ENCODE measurements at regions not wholly inside any gene's neighbourhood (a gene's known extent, or its start where the extent isn't known, plus 50 kb on each side); places are given as distances from the start of the nearest gene placed in this dataset.

DNA sequence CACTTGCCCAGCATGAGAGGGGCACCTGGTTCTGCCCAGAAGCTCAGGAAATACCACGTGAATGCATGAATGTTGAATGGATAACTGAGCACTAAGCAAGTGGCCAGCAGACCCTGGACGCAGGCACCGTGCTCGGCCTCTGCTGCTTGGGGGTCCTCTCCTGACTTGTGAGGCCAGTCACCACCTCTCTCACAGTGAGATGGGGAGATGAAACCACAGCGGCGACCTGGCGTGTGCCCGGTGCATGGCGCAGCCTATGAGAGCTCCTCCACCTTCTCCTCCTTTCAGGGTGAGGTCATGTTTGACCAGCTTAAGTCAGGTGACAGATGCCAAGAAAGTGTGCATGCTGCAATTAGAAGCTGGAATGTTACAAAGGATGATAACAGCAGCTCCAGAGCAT lies 75.5 kb downstream of the HMX1 start:
- DNase-seq (ENCODE audit: low read depth in 6 of 9, low spot score in 9 of 9), result no peak
- H3K27me3 ChIP-seq (ENCODE audit: control insufficient read depth in 2 of 2, insufficient read depth in 1 of 2, low read length in 1 of 2), result peaks cover 0 to 2% of the 10 kb centered on the region in 2 donors
- H3K4me1 ChIP-seq (ENCODE audit: control insufficient read depth in 2 of 2, insufficient read depth in 2 of 2, low read length in 2 of 2), result no peaks in the 10 kb centered on the region
- no peaks in the 10 kb centered on the region for H3K9me3 ChIP-seq (ENCODE audit: control insufficient read depth in 2 of 2, insufficient read depth in 1 of 2, low read length in 1 of 2)
- H3K36me3 ChIP-seq (ENCODE audit: control insufficient read depth in 2 of 2, insufficient read depth in 2 of 2, low read length in 1 of 2), result no peaks in the 10 kb centered on the region
- no peak overlapping the region for H3K27ac ChIP-seq (ENCODE audit: low read depth in 1 of 2, low read length in 1 of 2)
- WGBS, result 96% methylated on average over 9 of the region's 9 CpGs
- no peak overlapping the region for H3K4me3 ChIP-seq (ENCODE audit: low read length in 2 of 2)

DNA sequence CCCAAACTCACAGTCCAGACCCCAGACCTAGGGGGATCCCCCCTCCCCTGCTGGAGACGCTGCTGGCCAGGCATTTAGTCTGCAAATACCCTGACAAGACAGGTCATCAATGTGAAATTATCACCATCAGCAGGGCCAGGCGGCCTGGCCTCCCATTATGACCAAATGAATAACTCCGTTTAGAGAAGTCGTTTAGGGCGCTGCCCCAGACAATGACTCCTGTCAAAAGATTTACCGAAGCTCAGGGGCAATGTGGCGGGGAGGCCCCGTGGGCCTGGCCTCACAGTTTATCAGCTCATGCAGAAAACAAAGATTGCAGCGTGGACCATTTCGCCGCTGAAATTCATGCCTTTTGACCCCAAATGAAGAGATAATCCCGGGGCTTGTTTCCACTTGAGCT lies 76.5 kb downstream of the HMX1 start:
- Histone ChIP-seq H3K9me3 (ENCODE audit: control insufficient read depth in 2 of 2, insufficient read depth in 1 of 2, low read length in 1 of 2) (no peaks in the 10 kb centered on the region), H3K27ac (ENCODE audit: low read depth in 1 of 2, low read length in 1 of 2) (no peak overlapping the region), H3K36me3 (ENCODE audit: control insufficient read depth in 2 of 2, insufficient read depth in 2 of 2, low read length in 1 of 2) (no peaks in the 10 kb centered on the region), H3K4me1 (ENCODE audit: control insufficient read depth in 2 of 2, insufficient read depth in 2 of 2, low read length in 2 of 2) (no peaks in the 10 kb centered on the region), H3K27me3 (ENCODE audit: control insufficient read depth in 2 of 2, insufficient read depth in 1 of 2, low read length in 1 of 2) (peaks cover 0 to 2% of the 10 kb centered on the region in 2 donors), H3K4me3 (ENCODE audit: low read length in 2 of 2) (no peak overlapping the region)
- WGBS, result 89% methylated on average over 12 of the region's 12 CpGs
- no peak for DNase-seq (ENCODE audit: low read depth in 6 of 9, low spot score in 9 of 9)

DNA sequence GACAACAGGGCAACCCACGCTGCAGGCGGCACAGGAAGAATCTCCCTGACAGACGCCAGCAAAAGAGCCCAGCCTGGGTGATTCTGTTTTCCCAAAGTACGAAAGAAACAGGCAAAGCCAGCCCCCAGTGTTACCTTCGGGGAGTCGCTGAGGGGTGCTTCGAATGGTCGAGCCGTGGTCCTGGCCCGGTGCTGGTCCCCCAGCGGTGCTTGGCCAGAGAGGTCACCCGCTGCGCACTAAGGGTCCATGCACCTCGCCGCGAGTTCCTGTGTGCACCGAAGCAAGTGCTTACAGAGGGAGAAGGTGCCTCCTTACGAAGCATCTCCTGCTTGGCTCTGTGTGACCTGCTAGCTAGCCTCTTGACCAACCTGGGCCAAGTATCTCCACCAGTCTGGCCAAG lies 77.1 kb downstream of the HMX1 start:
- H3K36me3 ChIP-seq (ENCODE audit: control insufficient read depth in 2 of 2, insufficient read depth in 2 of 2, low read length in 1 of 2), result no peaks in the 10 kb centered on the region
- peaks cover 0 to 1% of the 10 kb centered on the region in 2 donors for H3K9me3 ChIP-seq (ENCODE audit: control insufficient read depth in 2 of 2, insufficient read depth in 1 of 2, low read length in 1 of 2)
- 94% methylated on average over 18 of the region's 18 CpGs for WGBS
- H3K4me1 ChIP-seq (ENCODE audit: control insufficient read depth in 2 of 2, insufficient read depth in 2 of 2, low read length in 2 of 2), result no peaks in the 10 kb centered on the region
- H3K4me3 ChIP-seq (ENCODE audit: low read length in 2 of 2), result no peak overlapping the region
- peaks cover 0 to 2% of the 10 kb centered on the region in 2 donors for H3K27me3 ChIP-seq (ENCODE audit: control insufficient read depth in 2 of 2, insufficient read depth in 1 of 2, low read length in 1 of 2)
- H3K27ac ChIP-seq (ENCODE audit: low read depth in 1 of 2, low read length in 1 of 2), result no peak overlapping the region
- DNase-seq (ENCODE audit: low read depth in 6 of 9, low spot score in 9 of 9), result no peak

DNA sequence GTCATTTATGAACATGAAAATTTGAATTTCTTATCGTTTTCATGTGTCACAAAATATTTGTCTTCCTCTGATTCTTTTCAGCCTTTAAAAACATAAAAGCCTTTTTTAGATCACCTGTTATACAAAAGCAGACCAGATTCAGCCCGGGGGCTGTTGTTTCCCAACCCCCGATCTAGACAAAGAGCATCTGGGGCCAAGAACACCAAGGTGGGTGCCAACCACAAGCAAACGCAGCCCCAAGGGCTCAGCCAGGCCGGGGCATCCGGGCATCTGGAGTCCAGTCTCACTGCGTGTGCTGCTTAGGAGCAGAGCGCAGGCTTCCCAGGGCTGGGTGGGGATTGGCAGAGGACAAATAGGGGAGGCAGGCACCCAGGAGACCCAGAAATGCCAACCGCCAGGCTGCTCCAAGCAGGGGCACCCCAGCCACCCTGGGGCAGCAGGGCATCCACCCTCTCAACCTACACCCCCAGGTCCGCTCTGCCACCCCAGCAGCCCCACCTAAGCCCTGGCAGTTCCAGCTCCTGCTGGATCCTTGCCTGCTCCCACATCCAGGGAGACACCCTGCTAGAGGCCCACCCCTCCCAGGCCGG lies 78.0 kb downstream of the HMX1 start:
- no peak overlapping the region for H3K27ac ChIP-seq (ENCODE audit: low read depth in 1 of 2, low read length in 1 of 2)
- H3K9me3 ChIP-seq (ENCODE audit: control insufficient read depth in 2 of 2, insufficient read depth in 1 of 2, low read length in 1 of 2), result peaks cover 0 to 1% of the 10 kb centered on the region in 2 donors
- WGBS, result 91% methylated on average over 11 of the region's 11 CpGs
- H3K27me3 ChIP-seq (ENCODE audit: control insufficient read depth in 2 of 2, insufficient read depth in 1 of 2, low read length in 1 of 2), result peaks cover 0 to 2% of the 10 kb centered on the region in 2 donors
- no peak for DNase-seq (ENCODE audit: low read depth in 6 of 9, low spot score in 9 of 9)
- no peaks in the 10 kb centered on the region for H3K4me1 ChIP-seq (ENCODE audit: control insufficient read depth in 2 of 2, insufficient read depth in 2 of 2, low read length in 2 of 2)
- H3K36me3 ChIP-seq (ENCODE audit: control insufficient read depth in 2 of 2, insufficient read depth in 2 of 2, low read length in 1 of 2), result no peaks in the 10 kb centered on the region
- no peak overlapping the region for H3K4me3 ChIP-seq (ENCODE audit: low read length in 2 of 2)

DNA sequence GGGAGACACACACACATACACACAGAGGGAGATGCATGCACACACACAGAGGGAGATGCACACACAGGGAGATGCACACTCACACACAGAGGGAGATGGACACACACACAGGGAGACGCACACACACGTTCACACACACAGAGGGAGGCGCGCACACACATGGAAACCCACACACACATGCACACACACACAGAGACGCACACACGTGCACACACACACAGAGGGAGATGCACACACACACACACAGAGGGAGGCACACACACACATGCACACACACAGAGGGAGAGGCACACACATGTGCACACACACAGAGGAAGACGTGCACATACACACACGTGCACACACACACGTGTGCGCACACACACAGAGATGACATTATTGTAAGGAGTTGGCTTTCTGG lies 79.1 kb downstream of the HMX1 start:
- H3K27me3 ChIP-seq (ENCODE audit: control insufficient read depth in 2 of 2, insufficient read depth in 1 of 2, low read length in 1 of 2), result peaks cover 0 to 2% of the 10 kb centered on the region in 2 donors
- no peaks in the 10 kb centered on the region for H3K36me3 ChIP-seq (ENCODE audit: control insufficient read depth in 2 of 2, insufficient read depth in 2 of 2, low read length in 1 of 2)
- H3K4me1 ChIP-seq (ENCODE audit: control insufficient read depth in 2 of 2, insufficient read depth in 2 of 2, low read length in 2 of 2), result no peaks in the 10 kb centered on the region
- H3K27ac ChIP-seq (ENCODE audit: low read depth in 1 of 2, low read length in 1 of 2), result no peak overlapping the region
- no peak for DNase-seq (ENCODE audit: low read depth in 6 of 9, low spot score in 9 of 9)
- 97% methylated on average over 10 of the region's 10 CpGs for WGBS
- no peak overlapping the region for H3K4me3 ChIP-seq (ENCODE audit: low read length in 2 of 2)
- H3K9me3 ChIP-seq (ENCODE audit: control insufficient read depth in 2 of 2, insufficient read depth in 1 of 2, low read length in 1 of 2), result peaks cover 0 to 1% of the 10 kb centered on the region in 2 donors

DNA sequence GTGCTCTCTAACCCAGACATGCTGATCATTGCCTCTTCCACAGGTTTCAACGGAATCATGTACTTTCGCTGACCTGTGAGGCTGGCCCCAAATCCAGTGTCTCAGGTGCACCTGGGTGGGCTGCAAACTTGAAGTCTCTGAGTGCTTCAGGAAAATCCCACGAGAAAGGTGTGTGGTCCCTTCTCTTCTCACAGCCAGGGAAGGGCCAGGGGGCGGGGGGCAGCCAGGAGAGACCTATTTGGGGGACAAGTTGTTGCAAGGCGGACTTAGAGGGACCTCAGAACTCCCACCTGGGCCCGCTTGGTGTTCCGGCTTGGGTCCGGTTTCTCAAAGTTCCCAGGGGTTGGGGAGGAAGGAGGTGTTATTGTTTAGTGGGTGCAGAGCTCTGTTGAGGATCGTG lies 80.0 kb downstream of the HMX1 start:
- Histone ChIP-seq H3K27me3 (ENCODE audit: control insufficient read depth in 2 of 2, insufficient read depth in 1 of 2, low read length in 1 of 2) (peaks cover 0 to 2% of the 10 kb centered on the region in 2 donors), H3K36me3 (ENCODE audit: control insufficient read depth in 2 of 2, insufficient read depth in 2 of 2, low read length in 1 of 2) (no peaks in the 10 kb centered on the region), H3K4me3 (ENCODE audit: low read length in 2 of 2) (no peak overlapping the region), H3K4me1 (ENCODE audit: control insufficient read depth in 2 of 2, insufficient read depth in 2 of 2, low read length in 2 of 2) (no peaks in the 10 kb centered on the region), H3K9me3 (ENCODE audit: control insufficient read depth in 2 of 2, insufficient read depth in 1 of 2, low read length in 1 of 2) (peaks cover 0 to 1% of the 10 kb centered on the region in 2 donors), H3K27ac (ENCODE audit: low read depth in 1 of 2, low read length in 1 of 2) (no peak overlapping the region)
- DNase-seq (ENCODE audit: low read depth in 6 of 9, low spot score in 9 of 9), result no peak
- 92% methylated on average over 9 of the region's 9 CpGs for WGBS

DNA sequence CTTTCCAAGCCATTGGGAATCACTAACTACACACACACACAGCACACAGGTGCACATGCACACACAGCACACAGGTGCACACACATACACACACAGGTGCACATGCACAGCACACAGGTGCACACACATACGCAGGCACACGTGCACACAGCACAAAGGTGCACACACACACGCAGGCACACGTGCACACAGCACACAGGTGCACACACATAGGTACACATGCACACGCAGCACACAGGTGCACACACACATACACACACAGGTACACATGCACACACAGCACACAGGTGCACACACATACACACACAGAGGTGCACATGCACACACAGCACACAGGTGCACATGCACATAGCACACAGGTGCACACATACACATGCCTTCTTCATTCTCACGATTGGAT lies 80.9 kb downstream of the HMX1 start:
- Histone ChIP-seq H3K4me3 (ENCODE audit: low read length in 2 of 2) (no peak overlapping the region), H3K4me1 (ENCODE audit: control insufficient read depth in 2 of 2, insufficient read depth in 2 of 2, low read length in 2 of 2) (no peaks in the 10 kb centered on the region), H3K9me3 (ENCODE audit: control insufficient read depth in 2 of 2, insufficient read depth in 1 of 2, low read length in 1 of 2) (peaks cover 0 to 1% of the 10 kb centered on the region in 2 donors), H3K36me3 (ENCODE audit: control insufficient read depth in 2 of 2, insufficient read depth in 2 of 2, low read length in 1 of 2) (no peaks in the 10 kb centered on the region), H3K27ac (ENCODE audit: low read depth in 1 of 2, low read length in 1 of 2) (no peak overlapping the region), H3K27me3 (ENCODE audit: control insufficient read depth in 2 of 2, insufficient read depth in 1 of 2, low read length in 1 of 2) (peaks cover 0 to 2% of the 10 kb centered on the region in 2 donors)
- DNase-seq (ENCODE audit: low read depth in 6 of 9, low spot score in 9 of 9), result no peak
- WGBS, result 87% methylated on average over 6 of the region's 6 CpGs

DNA sequence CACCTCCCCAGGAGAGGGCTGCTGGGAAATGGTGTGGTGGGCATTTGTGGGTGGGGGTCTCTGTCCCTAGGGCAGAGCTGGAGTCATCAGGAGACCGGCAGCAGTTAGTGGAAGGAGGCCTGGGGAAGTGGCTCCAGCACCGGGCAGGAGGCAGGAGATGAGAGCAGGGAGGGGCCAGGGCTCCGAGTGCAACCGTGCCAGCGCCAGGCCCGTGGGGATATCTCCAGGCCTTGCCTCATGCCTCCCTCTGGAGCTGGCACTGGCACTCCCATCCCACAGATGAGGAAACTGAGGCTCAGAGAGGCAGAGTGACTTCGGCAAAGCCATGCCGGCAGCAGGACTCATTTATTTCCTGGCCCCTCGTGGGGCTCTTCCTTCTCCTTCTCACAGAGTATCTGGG lies 83.5 kb downstream of the HMX1 start:
- DNase-seq (ENCODE audit: low read depth in 6 of 9, low spot score in 9 of 9), result no peak
- no peak overlapping the region for H3K4me3 ChIP-seq (ENCODE audit: low read length in 2 of 2)
- WGBS, result 95% methylated on average over 9 of the region's 9 CpGs

DNA sequence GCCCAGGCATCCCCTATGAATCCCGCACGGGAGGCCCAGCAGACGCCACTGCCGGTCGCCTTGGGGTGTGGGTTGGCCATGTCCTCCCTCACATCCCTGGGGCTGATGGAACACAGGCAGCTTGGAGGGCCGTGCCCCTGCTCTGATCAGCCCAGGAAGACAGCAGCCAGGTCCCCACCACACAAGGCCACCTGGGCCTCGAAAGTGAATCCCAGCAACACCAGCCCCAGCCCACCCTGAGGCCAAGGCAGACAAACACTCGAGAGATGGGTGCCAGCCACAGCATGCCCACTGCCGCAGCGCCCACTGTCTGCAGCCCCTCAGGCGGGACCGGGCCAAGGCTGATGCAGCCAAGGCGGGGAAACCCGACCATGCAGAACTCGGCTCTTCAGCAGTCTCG lies 85.5 kb downstream of the HMX1 start:
- DNase-seq (ENCODE audit: low read depth in 6 of 9, low spot score in 9 of 9), result no peak
- no peaks in the 10 kb centered on the region for H3K36me3 ChIP-seq (ENCODE audit: control insufficient read depth in 2 of 2, insufficient read depth in 2 of 2, low read length in 1 of 2)
- H3K4me3 ChIP-seq (ENCODE audit: low read length in 2 of 2), result no peak overlapping the region
- H3K4me1 ChIP-seq (ENCODE audit: control insufficient read depth in 2 of 2, insufficient read depth in 2 of 2, low read length in 2 of 2), result no peaks in the 10 kb centered on the region
- H3K27ac ChIP-seq (ENCODE audit: low read depth in 1 of 2, low read length in 1 of 2), result no peak overlapping the region
- no peaks in the 10 kb centered on the region for H3K27me3 ChIP-seq (ENCODE audit: control insufficient read depth in 2 of 2, insufficient read depth in 1 of 2, low read length in 1 of 2)
- H3K9me3 ChIP-seq (ENCODE audit: control insufficient read depth in 2 of 2, insufficient read depth in 1 of 2, low read length in 1 of 2), result peaks cover 0 to 1% of the 10 kb centered on the region in 2 donors
- WGBS, result 93% methylated on average over 16 of the region's 16 CpGs

More for the DNA sequence above, 83.5 kb downstream of the HMX1 start:
- Histone ChIP-seq H3K27ac (ENCODE audit: low read depth in 1 of 2, low read length in 1 of 2) (no peak overlapping the region), H3K4me1 (ENCODE audit: control insufficient read depth in 2 of 2, insufficient read depth in 2 of 2, low read length in 2 of 2) (no peaks in the 10 kb centered on the region), H3K36me3 (ENCODE audit: control insufficient read depth in 2 of 2, insufficient read depth in 2 of 2, low read length in 1 of 2) (no peaks in the 10 kb centered on the region), H3K27me3 (ENCODE audit: control insufficient read depth in 2 of 2, insufficient read depth in 1 of 2, low read length in 1 of 2) (no peaks in the 10 kb centered on the region), H3K9me3 (ENCODE audit: control insufficient read depth in 2 of 2, insufficient read depth in 1 of 2, low read length in 1 of 2) (peaks cover 0 to 1% of the 10 kb centered on the region in 2 donors)

Measured in thymus (tissue), 11 donors.